ENCODE measurements at regions not wholly inside any gene's neighbourhood (a gene's known extent, or its start where the extent isn't known, plus 50 kb on each side); places are given as distances from the start of the nearest gene placed in this dataset.

- POLR2A ChIA-PET, result interaction anchor here (0.6 kb wide), 1 partner anchor 79 kb away, joined by 4 read pairs; no protein-coding TSS in a partner anchor
- no peaks in the 10 kb centered on the region for H3K36me3 Mint-ChIP-seq (ENCODE audit: insufficient read depth, unreplicated experiment)
- H3K27ac Mint-ChIP-seq (ENCODE audit: unreplicated experiment), result no peak overlapping the region
- CTCF ChIA-PET, result no interaction called here
- H3K4me3 Mint-ChIP-seq (ENCODE audit: unreplicated experiment), result no peak overlapping the region
- Histone ChIP-seq H3K4me1 (no peaks in the 10 kb centered on the region), H3K9me3 (no peaks in the 10 kb centered on the region), H3K4me3 (ENCODE audit: low read depth, low read length) (no peak overlapping the region), H3K27me3 (replicated peaks; ENCODE audit: control insufficient read depth, insufficient read depth, low read length) (no peaks in the 10 kb centered on the region), H3K36me3 (ENCODE audit: control insufficient read depth, insufficient read depth, low read length) (no peaks in the 10 kb centered on the region)
- BruUV-seq (replicated peaks), result no TSS peak
- intact Hi-C loops (cut with micrococcal nuclease; ENCODE audit: unreplicated experiment), result no loop called here
- DNase-seq, result no peak
- H3K4me1 Mint-ChIP-seq (ENCODE audit: low read depth, unreplicated experiment), result peaks cover 7% of the 10 kb centered on the region
- H3K27me3 Mint-ChIP-seq (ENCODE audit: insufficient read depth, unreplicated experiment), result peaks cover 3% of the 10 kb centered on the region
- no peak for TF ChIP-seq CTCF (IDR thresholded peaks at IDR 0.05; ENCODE audit: insufficient read depth in 1 of 2, low read depth in 1 of 2, low read length in 1 of 2, severe bottlenecking in 1 of 2, unreplicated experiment in 1 of 2)
- no peaks in the 10 kb centered on the region for H3K9me3 Mint-ChIP-seq (ENCODE audit: unreplicated experiment)
These were observed 102.8 kb upstream of the CYP1B1 start for GRCh38 chr2:38178556-38179419.

GRCh38 chr2:38178119-38178518, 102.2 kb upstream of the CYP1B1 start:
- no peak for DNase-seq
- H3K27ac Mint-ChIP-seq (ENCODE audit: unreplicated experiment), result no peak overlapping the region
- POLR2A ChIA-PET, result no interaction called here
- H3K27me3 ChIP-seq (replicated peaks; ENCODE audit: control insufficient read depth, insufficient read depth, low read length), result no peaks in the 10 kb centered on the region
- H3K4me3 Mint-ChIP-seq (ENCODE audit: unreplicated experiment), result no peak overlapping the region
- peaks cover 3% of the 10 kb centered on the region for H3K27me3 Mint-ChIP-seq (ENCODE audit: insufficient read depth, unreplicated experiment)
- no peaks in the 10 kb centered on the region for H3K36me3 ChIP-seq (ENCODE audit: control insufficient read depth, insufficient read depth, low read length)
- intact Hi-C loops (cut with micrococcal nuclease; ENCODE audit: unreplicated experiment), result no loop called here
- H3K9me3 ChIP-seq, result no peaks in the 10 kb centered on the region
- CTCF ChIA-PET, result no interaction called here
- H3K9me3 Mint-ChIP-seq (ENCODE audit: unreplicated experiment), result no peaks in the 10 kb centered on the region
- peaks cover 7% of the 10 kb centered on the region for H3K4me1 Mint-ChIP-seq (ENCODE audit: low read depth, unreplicated experiment)
- H3K4me1 ChIP-seq, result no peaks in the 10 kb centered on the region
- no TSS peak for BruUV-seq (replicated peaks)
- no peak overlapping the region for H3K4me3 ChIP-seq (ENCODE audit: low read depth, low read length)
- H3K36me3 Mint-ChIP-seq (ENCODE audit: insufficient read depth, unreplicated experiment), result no peaks in the 10 kb centered on the region
- TF ChIP-seq CTCF (IDR thresholded peaks at IDR 0.05; ENCODE audit: insufficient read depth in 1 of 2, low read depth in 1 of 2, low read length in 1 of 2, severe bottlenecking in 1 of 2, unreplicated experiment in 1 of 2), result no peak

- Histone ChIP-seq H3K9me3 (0 out of 2 replicates have a peak, but pooled peaks cover under 1% of the 10 kb centered on the region), H3K27me3 (replicated peaks; ENCODE audit: control insufficient read depth, insufficient read depth, low read length) (no peaks in the 10 kb centered on the region), H3K4me1 (no peaks in the 10 kb centered on the region), H3K36me3 (ENCODE audit: control insufficient read depth, insufficient read depth, low read length) (no peaks in the 10 kb centered on the region), H3K4me3 (ENCODE audit: low read depth, low read length) (no peak overlapping the region)
- H3K4me1 Mint-ChIP-seq (ENCODE audit: low read depth, unreplicated experiment), result peaks cover 7% of the 10 kb centered on the region
- no peaks in the 10 kb centered on the region for H3K36me3 Mint-ChIP-seq (ENCODE audit: insufficient read depth, unreplicated experiment)
- BruUV-seq (replicated peaks), result no TSS peak
- no peak overlapping the region for H3K27ac Mint-ChIP-seq (ENCODE audit: unreplicated experiment)
- no peak overlapping the region for H3K4me3 Mint-ChIP-seq (ENCODE audit: unreplicated experiment)
- POLR2A ChIA-PET, result no interaction called here
- H3K27me3 Mint-ChIP-seq (ENCODE audit: insufficient read depth, unreplicated experiment), result peaks cover 5% of the 10 kb centered on the region
- TF ChIP-seq CTCF (IDR thresholded peaks at IDR 0.05; ENCODE audit: insufficient read depth in 1 of 2, low read depth in 1 of 2, low read length in 1 of 2, severe bottlenecking in 1 of 2, unreplicated experiment in 1 of 2), result no peak
- CTCF ChIA-PET, result no interaction called here
- no peaks in the 10 kb centered on the region for H3K9me3 Mint-ChIP-seq (ENCODE audit: unreplicated experiment)
- DNase-seq, result no peak
- intact Hi-C loops (cut with micrococcal nuclease; ENCODE audit: unreplicated experiment), result no loop called here
These were observed 100.7 kb upstream of the CYP1B1 start for GRCh38 chr2:38176619-38177021.
